HepG2 (cell line): ENCODE measurements at regions not wholly inside any gene's neighbourhood (a gene's known extent, or its start where the extent isn't known, plus 50 kb on each side); places are given as distances from the start of the nearest gene placed in this dataset.

ENCODE experiments used
- BORCS8-MEF2B ChIP-seq: sonication (generic); formaldehyde crosslinking; IDR thresholded peaks from 2 replicates; pipeline ENCODE4 v1.8.0; 2022; ENCODE audit warnings: mild to moderate bottlenecking, missing genetic modification reagents
- CHCHD3 ChIP-seq: sonication (generic); formaldehyde crosslinking; IDR thresholded peaks from 2 replicates; pipeline ENCODE4 v1.8.0; 2022; ENCODE audit warnings: mild to moderate bottlenecking, missing genetic modification reagents, moderate library complexity
- ETV6 ChIP-seq: sonication (generic); formaldehyde crosslinking; conservative IDR thresholded peaks from 2 replicates; pipeline ENCODE4 v1.4.0; 2020; ENCODE audit warnings: missing genetic modification reagents
- HIC2 ChIP-seq: sonication (generic); formaldehyde crosslinking; IDR thresholded peaks from 2 replicates; pipeline ENCODE4 v1.9.0; 2022; ENCODE audit warnings: low read depth, missing genetic modification reagents
- HNRNPL ChIP-seq: fragments of 200-400 bp; formaldehyde crosslinking; IDR thresholded peaks from 2 replicates; pipeline ENCODE4 v1.6.1; 2017; ENCODE audit warnings: mild to moderate bottlenecking, low read depth, low read length
- HNRNPLL ChIP-seq: fragments of 200-400 bp; formaldehyde crosslinking; IDR thresholded peaks from 2 replicates; pipeline ENCODE4 v1.6.1; 2017; ENCODE audit warnings: mild to moderate bottlenecking, low read depth, low read length; ENCODE audit not compliant: poor library complexity, severe bottlenecking
- MYNN ChIP-seq: sonication (generic); formaldehyde crosslinking; IDR thresholded peaks from 2 replicates; pipeline ENCODE4 v1.4.0; 2020; ENCODE audit warnings: mild to moderate bottlenecking, low read depth, missing genetic modification reagents
- PAX8 ChIP-seq: sonication (generic); formaldehyde crosslinking; IDR thresholded peaks from 2 replicates; pipeline ENCODE4 v1.8.0; 2022; ENCODE audit warnings: mild to moderate bottlenecking, missing genetic modification reagents, borderline replicate concordance
- POLR2AphosphoS5 ChIP-seq: IDR thresholded peaks from 2 replicates; pipeline ENCODE4 v1.6.1; 2012; ENCODE audit warnings: low read depth, low read length
- PRDM4 ChIP-seq: sonication (generic); formaldehyde crosslinking; IDR thresholded peaks from 2 replicates; pipeline ENCODE4 v1.9.0; 2021; ENCODE audit warnings: missing genetic modification reagents, borderline replicate concordance
- SPEN ChIP-seq: sonication (generic); formaldehyde crosslinking; IDR thresholded peaks from 2 replicates; pipeline ENCODE4 v1.5.1; 2020; ENCODE audit warnings: low read depth, mild to moderate bottlenecking, missing genetic modification reagents
- TBL1XR1 ChIP-seq: fragments of 150-350 bp; IDR thresholded peaks from 2 replicates; pipeline ENCODE4 v1.6.1; 2014; ENCODE audit warnings: borderline replicate concordance, low read length; ENCODE audit not compliant: partially characterized antibody
- TEAD3 ChIP-seq: optimal IDR thresholded peaks from 2 replicates; pipeline ENCODE3; 2016; ENCODE audit warnings: borderline replicate concordance
- ZBTB33 ChIP-seq: sonication (generic); formaldehyde crosslinking; IDR thresholded peaks from 2 replicates; pipeline ENCODE4 v1.4.0; 2020; ENCODE audit warnings: missing genetic modification reagents
- ZNF121 ChIP-seq: sonication (generic); formaldehyde crosslinking; IDR thresholded peaks from 2 replicates; pipeline ENCODE4 v1.5.0; 2020; ENCODE audit warnings: mild to moderate bottlenecking, missing genetic modification reagents
- ZNF180 ChIP-seq: sonication (generic); formaldehyde crosslinking; IDR thresholded peaks from 2 replicates; pipeline ENCODE4 v1.4.0; 2020; ENCODE audit warnings: low read depth, missing genetic modification reagents, borderline replicate concordance
- ZNF20 ChIP-seq: sonication (generic); formaldehyde crosslinking; IDR thresholded peaks from 2 replicates; pipeline ENCODE4 v1.4.0; 2020; ENCODE audit warnings: mild to moderate bottlenecking, moderate library complexity, missing genetic modification reagents
- ZNF891 ChIP-seq: sonication (generic); formaldehyde crosslinking; IDR thresholded peaks from 2 replicates; pipeline ENCODE4 v1.5.0; 2020; ENCODE audit warnings: mild to moderate bottlenecking, missing genetic modification reagents
- ZUFSP ChIP-seq: sonication (generic); formaldehyde crosslinking; IDR thresholded peaks from 2 replicates; pipeline ENCODE4 v1.9.0; 2021; ENCODE audit warnings: missing genetic modification reagents, mild to moderate bottlenecking, borderline replicate concordance

- no peak for TF ChIP-seq PRDM4 (CRISPR knock-in tag)
- no peak for TF ChIP-seq BORCS8-MEF2B
- TF ChIP-seq TEAD3 (CRISPR knock-in tag), result peak; percentile 83
- no peak for TF ChIP-seq POLR2AphosphoS5
- no peak for TF ChIP-seq PAX8
- no peak for TF ChIP-seq ZBTB33 (CRISPR knock-in tag)
- TF ChIP-seq SPEN (CRISPR knock-in tag), result no peak
- no peak for TF ChIP-seq ZUFSP (CRISPR knock-in tag)
- no peak for TF ChIP-seq HNRNPL
- no peak for TF ChIP-seq ZNF20 (CRISPR knock-in tag)
- no peak for TF ChIP-seq ZNF121
- TF ChIP-seq CHCHD3, result no peak
- TF ChIP-seq TBL1XR1, result peak; percentile 94
- TF ChIP-seq HNRNPLL, result no peak
- no peak for TF ChIP-seq ZNF891 (CRISPR knock-in tag)
- no peak for TF ChIP-seq MYNN (CRISPR knock-in tag)
- TF ChIP-seq ZNF180 (CRISPR knock-in tag), result no peak
- no peak for TF ChIP-seq HIC2 (CRISPR knock-in tag)
- TF ChIP-seq ETV6 (CRISPR knock-in tag), result no peak
Measured at GRCh38 chr7:115678086-115678982, 352.2 kb downstream of the TFEC start (continued).
